Lower lobe of right lung (tissue), 2 donors: ENCODE measurements at regions not wholly inside any gene's neighbourhood (a gene's known extent, or its start where the extent isn't known, plus 50 kb on each side); places are given as distances from the start of the nearest gene placed in this dataset.

Experiments used
- ATAC-seq, 2 donors: fragments of 200-7000 bp; cut with Tn5 transposase; one replicate each; pipeline ENCODE4 v1.9.1; 2020 to 2022; ENCODE audit warnings: mild to moderate bottlenecking in 2 of 2, moderate library complexity in 2 of 2
- DNase-seq: peaks from one replicate; pipeline ENCODE4 v3.0.0-alpha.2; 2020
- H3K27ac ChIP-seq: fragments of 200-600 bp; one replicate; pipeline ENCODE4 v1.8.0; 2022
- H3K27me3 ChIP-seq: fragments of 200-600 bp; one replicate; pipeline ENCODE4 v1.8.0; 2022; ENCODE audit warnings: low read depth
- H3K36me3 ChIP-seq: fragments of 200-600 bp; one replicate; pipeline ENCODE4 v1.8.0; 2022; ENCODE audit warnings: mild to moderate bottlenecking
- H3K4me1 ChIP-seq: fragments of 200-600 bp; one replicate; pipeline ENCODE4 v1.8.0; 2022
- H3K4me3 ChIP-seq: fragments of 200-600 bp; one replicate; pipeline ENCODE4 v1.8.0; 2022; ENCODE audit warnings: mild to moderate bottlenecking
- H3K9me3 ChIP-seq: fragments of 200-600 bp; one replicate; pipeline ENCODE4 v1.8.0; 2022
- CTCF ChIP-seq: fragments of 200-600 bp; IDR thresholded peaks from one replicate; pipeline ENCODE4 v1.8.0; 2022; ENCODE audit warnings: antibody characterized with exemption, mild to moderate bottlenecking
- intact Hi-C: fragments of 100-400 bp; cut with DNase I; formaldehyde crosslinking; loops from one replicate; pipeline ENCODE4 v1.11.0; 2022
- donor health status: DM: no; HTN: yes; CAD: no; lungs with severe emphysema.

GRCh38 chr5:108669462-108669861 lies 78.2 kb upstream of the FER start:
- DNase-seq (no peak), ATAC-seq (no peak)
- Histone ChIP-seq H3K27ac (no peak overlapping the region), H3K4me1 (no peaks in the 10 kb centered on the region), H3K9me3 (no peaks in the 10 kb centered on the region), H3K27me3 (no peaks in the 10 kb centered on the region), H3K4me3 (no peak overlapping the region), H3K36me3 (no peaks in the 10 kb centered on the region)
- intact Hi-C loops: no loop called here
- no peak for TF ChIP-seq CTCF

- Histone ChIP-seq H3K9me3 (no peaks in the 10 kb centered on the region), H3K4me3 (no peak overlapping the region), H3K27ac (no peak overlapping the region), H3K27me3 (no peaks in the 10 kb centered on the region), H3K4me1 (no peaks in the 10 kb centered on the region), H3K36me3 (no peaks in the 10 kb centered on the region)
- intact Hi-C loops: no loop called here
- no peak for TF ChIP-seq CTCF
- ATAC-seq (no peak), DNase-seq (no peak)
Measured at GRCh38 chr5:108661590-108662219, 86.0 kb upstream of the FER start.

- Histone ChIP-seq H3K4me1 (peaks cover 3% of the 10 kb centered on the region), H3K27me3 (no peaks in the 10 kb centered on the region), H3K27ac (no peak overlapping the region), H3K36me3 (no peaks in the 10 kb centered on the region), H3K4me3 (no peak overlapping the region), H3K9me3 (no peaks in the 10 kb centered on the region)
- ATAC-seq: no peak
- intact Hi-C loops: no loop called here
- no peak for TF ChIP-seq CTCF
- DNase-seq: no peak
Measured at GRCh38 chr5:108661024-108661423, 86.7 kb upstream of the FER start.

- H3K4me3 ChIP-seq: no peak overlapping the region
- TF ChIP-seq CTCF: no peak
- intact Hi-C loops: no loop called here
- no peaks in the 10 kb centered on the region for H3K27me3 ChIP-seq
- ATAC-seq (no peak), DNase-seq (no peak)
- no peak overlapping the region for H3K27ac ChIP-seq
- no peaks in the 10 kb centered on the region for H3K9me3 ChIP-seq
- H3K4me1 ChIP-seq: peaks cover 7% of the 10 kb centered on the region
- no peaks in the 10 kb centered on the region for H3K36me3 ChIP-seq
Measured at GRCh38 chr5:108660291-108660690, 87.4 kb upstream of the FER start.

- intact Hi-C loops: no loop called here
Measured at GRCh38 chr5:108659531-108659930, 88.2 kb upstream of the FER start.

More at GRCh38 chr5:108659531-108659930, 88.2 kb upstream of the FER start:
- no peak for ATAC-seq
- H3K4me3 ChIP-seq: no peak overlapping the region
- DNase-seq: no peak
- H3K27me3 ChIP-seq: no peaks in the 10 kb centered on the region
- H3K36me3 ChIP-seq: no peaks in the 10 kb centered on the region
- H3K4me1 ChIP-seq: peaks cover 7% of the 10 kb centered on the region
- no peaks in the 10 kb centered on the region for H3K9me3 ChIP-seq
- no peak for TF ChIP-seq CTCF
- no peak overlapping the region for H3K27ac ChIP-seq
